HG03103 (cell line): ENCODE measurements at regions not wholly inside any gene's neighbourhood (a gene's known extent, or its start where the extent isn't known, plus 50 kb on each side); places are given as distances from the start of the nearest gene placed in this dataset.
A peak's percentile ranks its signal among the peaks of the same experiment; 100 is the strongest.

Experiments used
- ATAC-seq: cut with Tn5 transposase; IDR thresholded peaks from one replicate; pipeline ENCODE4 v1.9.1; 2021; ENCODE audit warnings: low read depth; ENCODE audit not compliant: unreplicated experiment

DNA sequence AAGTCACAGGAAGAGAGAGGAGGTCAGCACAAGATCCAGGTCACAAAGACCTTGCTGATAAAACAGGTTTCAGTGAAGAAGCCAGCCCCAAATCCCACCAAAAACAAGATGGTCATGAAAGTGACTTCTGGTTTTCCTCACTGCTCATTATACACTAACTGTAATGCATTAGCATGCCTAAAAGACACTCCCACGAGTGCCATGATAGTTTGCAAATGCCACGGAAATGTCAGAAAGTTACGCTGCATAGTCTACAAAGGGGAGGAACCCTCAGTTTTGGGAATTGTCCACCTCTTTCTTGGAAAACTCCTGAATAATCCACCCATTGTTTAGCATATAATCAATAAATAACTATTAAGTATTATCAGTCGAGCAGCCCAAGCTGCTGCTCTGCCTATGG lies 427.2 kb downstream of the RFPL4B start:
- no peak for ATAC-seq

DNA sequence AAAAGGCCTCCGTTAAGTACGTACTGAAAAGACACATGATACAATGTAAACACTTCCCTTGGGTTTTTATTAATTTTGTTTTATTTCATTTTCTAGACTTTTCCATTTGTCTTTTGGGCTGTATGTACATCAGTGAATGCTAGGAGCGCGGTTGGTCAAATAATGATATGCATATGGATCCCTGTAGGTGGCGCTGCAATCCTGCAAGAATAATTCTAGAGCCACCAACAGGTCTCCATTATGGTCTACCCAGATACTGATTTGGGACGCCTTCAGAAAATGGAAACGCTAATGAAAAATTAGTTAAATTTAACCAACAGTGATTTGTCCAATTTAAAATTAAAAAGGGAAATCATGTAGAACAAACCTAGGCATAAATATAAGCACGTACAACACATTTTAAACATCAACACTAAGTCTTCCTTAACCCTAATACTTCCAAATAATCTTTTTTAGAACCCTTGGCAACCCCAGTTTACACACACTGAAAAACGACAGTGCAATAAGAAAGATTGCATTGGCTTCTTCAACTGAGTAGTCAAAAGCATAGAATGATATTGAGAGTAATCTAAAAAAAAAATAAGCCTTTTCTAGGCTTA lies 433.5 kb downstream of the RFPL4B start:
- peak; percentile 80 for ATAC-seq

DNA sequence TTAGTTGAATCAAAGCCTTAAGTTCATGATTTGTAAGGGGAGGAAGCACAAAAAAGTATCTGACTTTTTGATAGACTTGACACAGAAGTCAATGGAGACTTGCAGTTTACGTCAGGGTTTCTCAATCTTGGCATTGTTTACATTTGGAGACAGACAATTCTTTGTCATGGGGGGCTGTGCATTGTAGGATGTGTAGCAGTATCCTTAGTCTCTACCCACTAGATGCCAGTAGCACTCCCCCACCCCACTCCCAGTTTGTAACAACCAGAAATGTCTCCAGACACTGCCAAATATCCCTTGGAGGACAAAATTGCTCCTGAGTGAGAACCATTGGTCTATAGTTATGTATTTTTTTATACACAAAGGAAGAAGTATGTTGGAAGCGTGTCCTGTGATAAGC lies 434.1 kb downstream of the RFPL4B start:
- ATAC-seq, result no peak

DNA sequence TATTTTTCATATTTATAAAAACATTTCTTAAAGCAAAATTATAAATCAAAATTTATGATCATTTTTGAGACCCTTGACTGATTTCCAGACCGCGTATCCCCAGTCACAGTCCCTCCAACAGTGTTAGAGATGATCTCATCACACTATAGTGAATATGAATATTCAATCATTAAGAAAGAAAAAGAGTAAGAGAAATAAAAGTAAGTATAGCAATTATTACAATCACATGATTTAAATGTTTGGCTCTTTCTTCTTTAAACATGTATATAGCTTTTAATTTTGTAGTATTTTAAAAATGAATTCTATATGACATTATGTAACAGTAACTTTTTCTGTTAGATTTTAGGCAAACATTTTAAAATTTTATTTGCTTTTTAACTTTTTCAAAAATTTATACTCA lies 438.3 kb downstream of the RFPL4B start:
- ATAC-seq, result no peak

DNA sequence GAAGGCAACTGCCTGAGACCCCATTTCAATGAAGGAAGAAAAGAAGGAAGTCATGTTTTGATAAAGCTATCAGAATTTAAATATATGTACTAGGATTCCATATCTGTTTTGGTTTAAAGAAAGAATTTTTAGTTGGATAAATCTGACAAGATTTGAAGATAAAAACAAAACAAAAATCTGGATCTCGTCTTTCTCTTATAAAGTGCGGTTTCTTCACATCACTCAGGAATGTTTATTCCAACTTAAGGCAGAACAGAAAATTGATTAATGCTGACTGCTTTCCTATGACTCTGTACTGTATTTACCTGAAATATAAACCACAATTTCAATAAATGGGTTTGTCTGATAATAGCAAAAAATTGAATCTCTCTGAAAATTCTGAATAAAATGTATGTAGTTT lies 439.7 kb downstream of the RFPL4B start:
- ATAC-seq, result no peak

DNA sequence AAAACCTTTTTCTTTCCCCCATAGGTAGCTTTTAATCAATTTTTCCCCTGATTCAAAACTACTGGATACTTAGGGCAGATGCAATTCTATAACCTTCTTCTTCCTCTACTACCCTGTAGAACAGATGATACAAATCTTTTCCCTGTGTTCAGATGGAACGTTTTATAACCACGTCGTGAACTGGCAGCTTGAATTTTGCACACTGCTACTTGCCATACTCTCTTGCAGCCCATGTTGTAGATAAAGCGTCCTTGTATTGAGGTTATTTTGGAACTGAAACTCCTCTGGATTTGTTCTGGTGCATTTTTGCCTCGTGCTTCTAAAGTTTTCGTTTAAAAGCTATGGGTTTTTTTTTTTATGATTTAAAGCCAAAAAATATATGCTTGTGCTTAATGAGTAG lies 440.2 kb downstream of the RFPL4B start:
- ATAC-seq, result no peak

DNA sequence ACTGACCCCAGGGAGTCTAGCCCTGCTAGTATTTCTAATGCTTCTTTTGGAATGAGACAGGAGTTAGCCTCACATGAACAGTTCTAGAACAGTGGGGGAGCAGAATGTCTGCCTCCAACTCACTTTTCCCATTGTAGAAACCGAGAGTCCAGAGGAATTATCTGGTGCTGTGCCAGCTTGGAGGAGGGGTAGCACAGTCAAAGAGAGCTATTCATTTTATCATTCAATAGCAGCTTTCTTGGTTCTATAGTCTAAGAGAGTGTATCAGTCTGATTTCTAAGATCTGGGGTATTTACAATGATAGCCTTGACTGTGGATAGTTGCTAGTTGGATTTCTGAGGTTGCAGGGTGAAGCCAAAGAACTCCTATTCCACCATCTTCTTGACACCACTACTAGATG lies 448.2 kb downstream of the RFPL4B start:
- ATAC-seq, result no peak

DNA sequence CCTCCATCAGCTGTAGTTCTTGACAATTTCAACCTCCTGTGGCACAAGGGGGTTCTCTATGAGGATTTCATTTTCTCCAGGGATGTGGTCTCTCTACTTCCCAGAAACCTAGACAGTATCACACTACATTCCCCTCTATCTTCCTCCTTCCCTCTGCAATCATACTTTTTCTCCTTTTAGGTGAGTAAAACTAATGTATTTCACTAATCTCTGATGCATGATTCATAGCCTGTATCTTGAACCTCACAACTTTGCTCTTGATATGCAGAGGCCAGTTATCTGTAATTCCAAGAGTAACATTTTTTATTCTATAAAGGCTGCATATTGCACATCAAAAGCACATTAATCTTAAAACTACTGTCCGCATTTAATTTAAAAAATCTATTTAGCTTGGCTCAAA lies 449.6 kb downstream of the RFPL4B start:
- ATAC-seq, result no peak

DNA sequence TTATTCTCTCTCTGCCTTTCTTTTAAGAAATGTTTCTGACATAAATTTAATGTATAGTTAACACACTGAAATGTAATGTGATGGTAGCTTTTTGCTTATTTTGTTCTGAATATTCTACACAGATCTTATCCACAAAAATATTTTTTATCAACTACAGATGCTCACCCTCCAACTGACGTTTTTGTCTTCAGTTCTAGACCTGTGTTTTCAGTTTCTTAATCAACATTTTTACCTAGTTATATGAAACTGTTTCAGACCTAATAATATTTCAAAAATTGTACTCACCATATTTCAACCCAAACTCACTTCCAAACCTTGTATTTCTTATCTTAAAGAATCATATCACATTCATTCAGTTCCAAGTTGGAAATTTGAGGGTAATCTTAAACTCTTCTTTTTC lies 452.8 kb downstream of the RFPL4B start:
- ATAC-seq, result no peak

DNA sequence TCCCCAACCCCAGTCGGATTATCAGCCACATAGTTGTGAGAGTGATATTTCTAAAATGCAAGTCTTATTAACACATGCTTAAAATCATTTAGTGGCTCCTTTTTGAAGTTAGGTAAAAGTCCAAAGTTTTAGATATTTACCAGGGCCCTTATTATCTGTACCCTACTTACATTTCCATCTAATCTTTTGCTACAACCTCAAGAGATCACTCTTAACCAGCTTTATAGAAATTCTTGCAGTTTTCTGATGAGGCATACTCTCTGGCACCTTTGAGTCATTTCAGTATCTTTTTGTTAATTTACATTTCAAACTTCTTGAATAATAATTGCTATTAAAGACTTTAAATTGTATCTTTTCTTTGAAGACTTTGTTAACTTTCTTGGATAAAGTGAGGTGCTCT lies 453.3 kb downstream of the RFPL4B start:
- no peak for ATAC-seq

DNA sequence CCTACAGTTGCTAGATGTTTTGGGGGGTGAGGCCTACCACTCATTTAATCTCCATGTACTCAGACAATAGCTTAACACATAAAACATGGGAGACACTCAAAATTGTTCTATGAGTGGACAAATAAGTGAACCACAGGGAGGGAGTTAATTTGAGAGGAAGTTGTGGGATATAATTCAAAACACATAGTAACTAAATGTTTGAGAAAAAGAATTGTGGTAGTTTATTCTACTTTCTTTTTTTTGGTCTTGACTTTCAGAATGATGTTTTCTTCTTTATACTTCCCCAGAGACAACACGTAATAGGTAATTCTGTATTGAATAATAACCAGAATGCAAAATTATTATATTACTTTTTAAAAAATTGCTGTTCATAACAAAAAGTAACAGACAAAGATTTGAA lies 453.8 kb downstream of the RFPL4B start:
- ATAC-seq, result no peak

DNA sequence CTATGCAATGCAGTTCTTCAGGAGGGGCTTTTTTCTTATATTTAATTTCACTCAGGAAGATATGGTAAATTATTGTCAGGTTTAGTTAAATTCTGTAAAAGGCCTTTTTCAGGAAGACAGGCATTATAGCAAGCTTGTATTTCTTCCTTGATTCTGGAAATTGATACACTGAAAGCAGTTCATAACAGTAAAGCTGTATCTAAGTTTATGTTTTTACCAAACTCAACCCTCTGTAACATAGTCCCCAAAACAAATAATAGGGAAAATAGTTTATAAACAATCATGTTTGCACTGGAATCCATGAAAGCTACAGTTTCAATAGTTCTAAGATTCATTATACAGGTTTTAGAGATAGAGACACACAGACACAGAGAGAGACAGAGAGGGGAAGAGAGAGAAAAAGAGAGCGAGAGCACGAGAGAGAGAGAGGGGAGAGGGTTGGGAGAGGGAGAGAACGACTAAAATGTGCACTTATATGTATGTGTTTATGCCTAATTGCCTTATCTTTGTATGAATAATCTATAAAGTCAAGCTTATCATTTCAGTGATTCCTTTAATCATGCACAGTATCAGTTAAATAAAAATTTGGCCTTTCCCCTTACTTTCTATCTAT lies 454.4 kb downstream of the RFPL4B start:
- no peak for ATAC-seq

DNA sequence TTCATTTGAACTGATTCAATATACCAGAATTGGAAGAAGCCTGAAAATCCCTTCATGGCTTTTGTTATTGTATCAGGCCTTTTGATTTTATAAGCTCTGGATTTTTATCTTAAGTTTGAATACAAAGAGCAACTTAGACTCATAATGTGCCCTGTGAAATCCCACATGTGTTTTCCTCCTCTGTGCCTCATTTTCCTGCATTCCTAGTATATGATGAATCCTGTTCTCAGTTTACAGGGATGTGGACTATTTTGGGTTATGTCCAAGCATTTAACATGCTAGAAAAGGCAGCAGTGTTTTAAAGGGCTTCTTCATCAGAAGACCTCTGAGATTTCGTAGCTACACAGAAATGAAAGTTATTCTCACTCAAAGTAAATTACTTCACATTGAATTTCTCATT lies 455.0 kb downstream of the RFPL4B start:
- no peak for ATAC-seq

DNA sequence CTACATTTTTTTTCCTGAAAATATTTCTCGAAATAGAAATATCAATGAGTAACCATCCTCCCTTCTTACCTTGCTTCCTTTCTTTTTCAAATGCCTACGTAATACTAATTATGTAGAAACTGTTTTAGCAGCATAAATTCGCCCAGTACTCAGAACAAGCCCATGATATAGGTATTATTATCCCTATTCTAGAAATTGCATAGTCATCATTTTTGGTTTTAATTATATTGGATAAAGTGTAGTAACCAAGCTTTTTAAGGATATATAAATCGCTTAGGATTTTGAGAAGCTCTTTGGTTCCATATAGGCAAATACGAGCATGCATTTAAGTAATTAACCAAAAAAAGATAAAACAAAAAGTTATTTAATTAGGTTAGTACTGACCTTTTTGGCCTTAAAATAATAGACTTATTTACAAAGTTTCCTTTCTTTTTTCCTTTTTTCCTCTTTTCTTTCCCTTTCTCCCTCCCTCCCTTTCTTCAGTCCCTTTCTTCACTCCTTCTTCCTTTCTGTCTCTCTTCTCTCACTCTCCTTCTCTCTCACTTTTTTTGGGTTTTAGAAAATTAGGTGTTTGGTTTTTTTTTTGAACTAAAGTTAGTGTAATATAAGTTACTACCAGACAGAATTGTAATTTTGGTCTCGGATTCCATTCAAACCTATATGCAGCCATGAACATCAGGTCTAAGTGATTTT lies 457.7 kb downstream of the RFPL4B start:
- no peak for ATAC-seq

DNA sequence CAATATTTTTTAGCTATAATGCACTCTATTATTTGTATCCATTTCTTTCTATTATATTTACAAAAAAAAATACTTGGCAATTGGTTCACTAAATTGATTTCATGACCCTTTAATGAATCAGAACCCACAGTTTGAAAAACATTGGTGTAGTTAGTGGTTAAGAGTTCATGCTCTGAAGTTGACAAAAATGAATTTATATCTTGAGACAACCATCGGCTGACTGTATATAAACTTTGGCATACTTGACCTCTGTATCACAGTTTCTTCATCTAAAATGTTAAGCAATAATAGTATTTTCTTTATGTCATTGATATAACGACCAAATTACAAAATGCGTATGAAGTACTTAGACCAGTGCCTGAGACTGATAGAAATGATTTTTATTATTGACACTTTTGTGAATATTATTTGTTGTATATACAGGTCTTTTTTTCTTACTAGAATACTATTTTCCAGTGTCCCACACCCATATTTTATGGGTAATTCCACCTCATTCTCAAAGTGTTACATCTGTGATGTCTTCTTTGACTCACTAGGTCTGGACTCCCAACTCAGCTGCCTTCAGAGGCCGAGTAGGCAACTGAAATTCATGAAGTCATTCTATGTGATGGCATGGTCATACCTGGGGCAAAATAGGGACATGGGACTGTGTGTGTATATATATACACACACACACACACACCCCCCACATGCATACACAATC lies 459.2 kb downstream of the RFPL4B start:
- ATAC-seq, result no peak

DNA sequence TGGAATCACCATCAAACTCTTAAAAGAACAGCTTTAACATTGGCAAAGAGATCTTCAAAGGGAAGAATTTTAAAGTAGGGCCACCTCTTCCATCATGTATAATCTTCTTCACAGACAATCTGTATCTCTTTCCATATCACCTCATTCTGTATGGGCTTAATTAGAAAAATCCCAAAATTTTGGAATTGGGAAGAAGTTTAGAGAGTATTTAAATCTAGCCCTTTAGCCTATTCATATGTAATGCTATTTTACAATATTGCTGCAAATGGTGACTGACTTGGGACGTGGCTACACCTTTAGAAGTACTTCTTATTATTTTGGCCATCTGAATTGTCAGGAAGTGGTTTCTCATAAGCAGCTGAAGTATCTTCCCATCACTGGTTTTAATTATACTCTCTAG lies 474.3 kb downstream of the RFPL4B start:
- ATAC-seq, result no peak

DNA sequence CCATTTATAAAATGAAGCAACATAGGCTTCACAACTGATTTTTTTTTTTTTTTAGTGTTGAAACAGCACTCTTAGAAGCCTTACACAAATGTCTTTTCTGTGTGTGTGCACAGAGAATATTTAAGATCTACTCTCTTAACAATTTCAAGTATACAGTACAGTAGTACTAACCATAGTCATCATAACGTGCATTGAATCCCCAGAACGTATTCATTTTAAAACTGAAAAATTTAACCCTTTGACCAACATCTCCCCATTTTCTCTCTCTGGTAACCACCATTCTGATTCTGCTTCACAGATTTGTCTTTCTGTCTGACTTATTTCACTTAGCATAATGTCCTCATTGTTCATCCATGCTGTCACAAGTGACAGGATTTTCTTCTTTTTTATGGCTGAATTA lies 475.6 kb downstream of the RFPL4B start:
- no peak for ATAC-seq

DNA sequence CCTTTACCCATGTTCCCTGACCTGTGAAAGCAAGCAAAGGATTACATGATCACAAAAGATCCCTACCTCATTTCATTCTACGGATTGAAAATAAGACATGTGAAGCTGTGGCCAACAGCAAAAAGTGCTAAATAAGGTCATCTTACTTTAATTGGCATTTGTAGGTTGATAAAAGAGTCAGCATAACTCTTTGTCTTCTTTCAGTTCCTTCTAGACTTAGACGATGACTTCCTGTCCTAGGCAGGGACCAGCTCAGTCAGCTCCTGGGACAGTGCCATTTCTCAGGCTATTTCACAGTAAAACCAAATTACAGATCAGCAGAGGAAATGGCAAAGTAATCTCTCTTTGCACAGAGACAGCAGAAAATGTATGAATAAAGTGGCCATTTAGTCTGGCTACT lies 480.7 kb downstream of the RFPL4B start:
- peak; percentile 98 for ATAC-seq

DNA sequence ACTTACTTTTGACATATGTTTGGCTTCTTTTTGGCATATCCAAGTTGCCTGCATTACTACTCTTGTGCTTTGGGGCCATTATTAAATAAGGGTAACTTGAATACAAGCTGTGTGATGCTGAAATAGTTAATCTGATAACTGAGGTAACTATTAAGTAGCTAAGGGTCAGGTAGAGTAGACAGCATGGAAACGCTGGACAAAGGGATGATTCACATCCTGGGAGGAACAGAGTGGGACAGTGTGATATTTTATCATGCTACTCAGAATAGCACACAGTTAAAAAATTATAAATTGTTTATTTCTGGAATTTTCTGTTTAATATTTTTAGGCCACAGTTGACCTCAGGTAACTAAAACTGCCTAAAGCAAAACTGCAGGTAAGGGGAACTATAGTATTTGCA lies 483.9 kb downstream of the RFPL4B start:
- ATAC-seq, result no peak

DNA sequence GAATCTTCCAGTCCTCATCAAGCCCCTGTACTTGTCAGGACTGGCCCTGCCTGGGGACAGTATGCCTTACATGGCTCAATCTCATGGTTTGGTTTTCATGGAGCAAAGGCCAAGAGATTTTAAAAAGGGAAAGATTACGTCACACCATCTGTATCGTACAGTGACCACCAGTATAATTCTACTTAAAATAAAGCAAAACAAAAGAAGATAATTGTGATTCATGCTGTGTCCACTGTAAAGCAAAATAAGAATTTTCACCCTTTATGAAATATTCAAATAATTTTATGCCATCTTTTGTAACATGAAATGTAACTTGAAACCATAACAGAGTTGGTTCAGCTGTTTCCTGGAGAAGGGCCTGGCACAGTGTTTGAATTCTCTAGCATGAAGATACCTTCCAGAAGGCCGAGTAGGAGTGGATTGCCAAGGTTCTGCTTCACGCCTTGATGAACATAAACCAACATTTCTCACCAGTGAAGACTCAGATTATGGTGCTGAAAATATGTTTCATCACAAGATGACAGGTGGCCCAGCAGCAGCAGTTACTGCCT lies 486.5 kb downstream of the RFPL4B start:
- ATAC-seq, result no peak

DNA sequence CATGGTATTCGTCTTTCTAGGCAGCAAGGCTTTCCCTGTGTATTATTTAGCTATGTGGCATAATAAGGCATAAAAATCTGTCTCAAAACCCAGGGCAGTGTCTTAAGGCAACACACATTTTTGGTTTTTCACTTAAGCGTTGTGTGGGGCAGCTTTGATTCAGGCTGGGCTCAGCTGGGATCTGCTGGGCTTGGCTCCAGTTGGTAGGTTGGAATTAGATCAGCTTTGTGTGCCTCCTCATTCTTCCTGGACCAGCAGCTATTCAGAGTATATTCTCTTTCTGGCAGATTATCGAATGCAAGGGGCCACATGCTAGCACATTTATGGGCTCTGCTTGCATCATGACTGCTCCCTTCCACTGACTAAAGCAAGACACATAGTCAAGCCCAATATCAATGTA lies 487.9 kb downstream of the RFPL4B start:
- ATAC-seq, result no peak
